ENCODE measurements at regions not wholly inside any gene's neighbourhood (a gene's known extent, or its start where the extent isn't known, plus 50 kb on each side); places are given as distances from the start of the nearest gene placed in this dataset.

DNA sequence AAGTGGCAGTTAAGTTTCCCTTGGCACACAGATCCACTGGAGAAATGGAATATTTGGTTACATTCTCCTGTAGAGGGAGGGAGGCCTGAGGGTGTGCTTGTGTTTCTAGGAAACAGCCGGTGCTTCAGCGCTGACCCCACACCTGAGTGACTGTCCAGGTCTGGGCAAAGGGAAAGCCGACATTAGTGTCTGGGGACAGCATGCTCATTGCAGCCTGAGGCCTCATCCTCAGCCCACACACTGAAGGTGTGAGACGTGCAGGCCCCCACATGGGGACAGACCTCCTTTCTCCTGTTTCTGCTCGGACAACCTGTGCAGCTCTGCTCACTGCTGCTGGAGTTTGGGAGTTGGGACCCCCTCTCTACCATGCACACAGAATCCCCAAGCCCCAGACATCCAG, 178.3 kb downstream of the ACKR3 start:
- Mint-ChIP-seq H3K36me3 (no peaks in the 10 kb centered on the region), H3K4me1 (no peaks in the 10 kb centered on the region), H3K9me3 (peaks cover 0 to 2% (median 0%) of the 10 kb centered on the region in 7 donors), H3K27ac (no peak overlapping the region), H3K4me3 (no peak overlapping the region), H3K27me3 (peaks cover 8% of the 10 kb centered on the region)
- ATAC-seq (ENCODE audit: low read depth in 2 of 2) (no peak), DNase-seq (no peak)
- Histone ChIP-seq H3K27me3 (ENCODE audit: control insufficient read depth, insufficient read depth, low read length) (no peaks in the 10 kb centered on the region), H3K4me3 (ENCODE audit: low read depth, low read length) (no peak overlapping the region), H3K9me3 (ENCODE audit: control insufficient read depth in 2 of 2, low read length in 2 of 2) (no peaks in the 10 kb centered on the region), H3K36me3 (ENCODE audit: control insufficient read depth, insufficient read depth, low read length) (no peaks in the 10 kb centered on the region), H3K4me1 (ENCODE audit: control insufficient read depth, insufficient read depth, low read length, poor library complexity, severe bottlenecking) (no peaks in the 10 kb centered on the region), H3K27ac (ENCODE audit: insufficient read depth, low read length, poor library complexity, severe bottlenecking) (no peak overlapping the region)

- Mint-ChIP-seq H3K9me3 (peaks cover 0 to 2% (median 0%) of the 10 kb centered on the region in 7 donors), H3K27ac (no peak overlapping the region), H3K4me3 (no peak overlapping the region), H3K27me3 (peaks cover 8% of the 10 kb centered on the region), H3K36me3 (no peaks in the 10 kb centered on the region), H3K4me1 (no peaks in the 10 kb centered on the region)
- ATAC-seq (ENCODE audit: low read depth in 2 of 2): no peak
- Histone ChIP-seq H3K27ac (ENCODE audit: insufficient read depth, low read length, poor library complexity, severe bottlenecking) (no peak overlapping the region), H3K9me3 (ENCODE audit: control insufficient read depth in 2 of 2, low read length in 2 of 2) (no peaks in the 10 kb centered on the region), H3K4me1 (ENCODE audit: control insufficient read depth, insufficient read depth, low read length, poor library complexity, severe bottlenecking) (no peaks in the 10 kb centered on the region), H3K4me3 (ENCODE audit: low read depth, low read length) (no peak overlapping the region), H3K36me3 (ENCODE audit: control insufficient read depth, insufficient read depth, low read length) (no peaks in the 10 kb centered on the region), H3K27me3 (ENCODE audit: control insufficient read depth, insufficient read depth, low read length) (no peaks in the 10 kb centered on the region)
- no peak for DNase-seq
Measured at GRCh38 chr2:236748385-236748784, 178.8 kb downstream of the ACKR3 start.

- Histone ChIP-seq H3K27ac (ENCODE audit: insufficient read depth, low read length, poor library complexity, severe bottlenecking) (no peak overlapping the region), H3K4me3 (ENCODE audit: low read depth, low read length) (no peak overlapping the region), H3K36me3 (ENCODE audit: control insufficient read depth, insufficient read depth, low read length) (no peaks in the 10 kb centered on the region), H3K27me3 (ENCODE audit: control insufficient read depth, insufficient read depth, low read length) (no peaks in the 10 kb centered on the region), H3K4me1 (ENCODE audit: control insufficient read depth, insufficient read depth, low read length, poor library complexity, severe bottlenecking) (no peaks in the 10 kb centered on the region), H3K9me3 (ENCODE audit: control insufficient read depth in 2 of 2, low read length in 2 of 2) (no peaks in the 10 kb centered on the region)
- Mint-ChIP-seq H3K9me3 (peaks cover 0 to 2% (median 0%) of the 10 kb centered on the region in 7 donors), H3K4me1 (no peaks in the 10 kb centered on the region), H3K27me3 (peaks cover 8% of the 10 kb centered on the region), H3K36me3 (no peaks in the 10 kb centered on the region), H3K4me3 (no peak overlapping the region), H3K27ac (no peak overlapping the region)
- ATAC-seq (ENCODE audit: low read depth in 2 of 2): no peak
- no peak for DNase-seq
Measured at GRCh38 chr2:236748801-236749200, 179.2 kb downstream of the ACKR3 start.

- Mint-ChIP-seq H3K4me1 (no peaks in the 10 kb centered on the region), H3K4me3 (no peak overlapping the region), H3K27me3 (peaks cover 6% of the 10 kb centered on the region), H3K36me3 (no peaks in the 10 kb centered on the region), H3K27ac (no peak overlapping the region), H3K9me3 (peaks cover 0 to 2% (median 0%) of the 10 kb centered on the region in 7 donors)
- no peak overlapping the region for H3K4me3 ChIP-seq (ENCODE audit: low read depth, low read length)
- no peak overlapping the region for H3K27ac ChIP-seq (ENCODE audit: insufficient read depth, low read length, poor library complexity, severe bottlenecking)
- ATAC-seq (ENCODE audit: low read depth in 2 of 2): no peak
- no peaks in the 10 kb centered on the region for H3K9me3 ChIP-seq (ENCODE audit: control insufficient read depth in 2 of 2, low read length in 2 of 2)
- H3K27me3 ChIP-seq (ENCODE audit: control insufficient read depth, insufficient read depth, low read length): no peaks in the 10 kb centered on the region
- no peaks in the 10 kb centered on the region for H3K4me1 ChIP-seq (ENCODE audit: control insufficient read depth, insufficient read depth, low read length, poor library complexity, severe bottlenecking)
- DNase-seq: no peak
- no peaks in the 10 kb centered on the region for H3K36me3 ChIP-seq (ENCODE audit: control insufficient read depth, insufficient read depth, low read length)
Measured at GRCh38 chr2:236749346-236749745, 179.7 kb downstream of the ACKR3 start.

GRCh38 chr2:236752096-236752495, 182.5 kb downstream of the ACKR3 start:
- H3K36me3 ChIP-seq (ENCODE audit: control insufficient read depth, insufficient read depth, low read length): no peaks in the 10 kb centered on the region
- H3K36me3 Mint-ChIP-seq: no peaks in the 10 kb centered on the region
- no peaks in the 10 kb centered on the region for H3K9me3 ChIP-seq (ENCODE audit: control insufficient read depth in 2 of 2, low read length in 2 of 2)
- DNase-seq (no peak), ATAC-seq (ENCODE audit: low read depth in 2 of 2) (no peak)
- H3K4me3 ChIP-seq (ENCODE audit: low read depth, low read length): no peak overlapping the region
- H3K4me1 Mint-ChIP-seq: no peaks in the 10 kb centered on the region
- H3K27me3 Mint-ChIP-seq: peaks cover 8% of the 10 kb centered on the region
- H3K4me3 Mint-ChIP-seq: no peak overlapping the region
- H3K27ac ChIP-seq (ENCODE audit: insufficient read depth, low read length, poor library complexity, severe bottlenecking): no peak overlapping the region
- H3K27me3 ChIP-seq (ENCODE audit: control insufficient read depth, insufficient read depth, low read length): no peaks in the 10 kb centered on the region
- H3K9me3 Mint-ChIP-seq: peaks cover 0 to 2% (median 0%) of the 10 kb centered on the region in 7 donors
- no peak overlapping the region for H3K27ac Mint-ChIP-seq
- no peaks in the 10 kb centered on the region for H3K4me1 ChIP-seq (ENCODE audit: control insufficient read depth, insufficient read depth, low read length, poor library complexity, severe bottlenecking)

GRCh38 chr2:236753606-236754270, 184.1 kb downstream of the ACKR3 start:
- no peaks in the 10 kb centered on the region for H3K4me1 ChIP-seq (ENCODE audit: control insufficient read depth, insufficient read depth, low read length, poor library complexity, severe bottlenecking)
- DNase-seq (no peak), ATAC-seq (ENCODE audit: low read depth in 2 of 2) (no peak)
- Mint-ChIP-seq H3K4me1 (no peaks in the 10 kb centered on the region), H3K27me3 (peaks cover 8% of the 10 kb centered on the region), H3K27ac (no peak overlapping the region), H3K9me3 (peaks cover 0 to 2% (median 0%) of the 10 kb centered on the region in 7 donors), H3K36me3 (no peaks in the 10 kb centered on the region), H3K4me3 (no peak overlapping the region)
- H3K36me3 ChIP-seq (ENCODE audit: control insufficient read depth, insufficient read depth, low read length): no peaks in the 10 kb centered on the region
- H3K4me3 ChIP-seq (ENCODE audit: low read depth, low read length): no peak overlapping the region
- no peak overlapping the region for H3K27ac ChIP-seq (ENCODE audit: insufficient read depth, low read length, poor library complexity, severe bottlenecking)
- no peaks in the 10 kb centered on the region for H3K27me3 ChIP-seq (ENCODE audit: control insufficient read depth, insufficient read depth, low read length)
- no peaks in the 10 kb centered on the region for H3K9me3 ChIP-seq (ENCODE audit: control insufficient read depth in 2 of 2, low read length in 2 of 2)

DNA sequence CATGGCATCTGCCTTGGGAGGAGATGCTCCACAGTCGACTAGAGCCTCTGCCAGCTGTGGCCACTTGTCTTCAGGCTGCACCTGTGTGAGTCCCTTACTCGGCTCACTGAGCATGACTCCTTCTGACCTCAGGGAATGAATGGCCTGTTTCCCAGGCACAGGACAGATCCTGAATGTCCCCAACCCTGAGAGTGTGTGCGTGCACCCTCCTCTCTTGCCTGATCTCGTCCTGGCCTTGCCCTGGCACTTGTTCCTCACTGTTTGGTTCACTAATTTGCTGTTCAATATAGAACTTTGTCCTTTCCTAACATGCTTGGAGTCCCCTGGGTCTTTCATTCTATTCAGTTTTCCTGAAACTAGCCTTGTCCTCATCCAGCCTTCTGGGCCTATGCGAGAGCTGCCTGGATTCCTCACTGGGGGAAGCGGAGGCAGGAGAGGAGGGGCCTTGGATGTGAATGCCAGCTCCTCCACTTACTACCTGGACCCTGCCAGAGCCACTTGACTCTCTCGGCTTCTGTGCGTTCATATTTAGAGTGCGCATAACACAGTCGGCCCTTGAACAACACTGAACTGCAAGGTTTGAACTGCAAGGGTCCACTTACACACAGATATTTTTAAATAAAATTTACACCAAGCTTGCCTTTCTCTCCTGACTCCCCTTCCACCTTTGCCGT, 184.8 kb downstream of the ACKR3 start:
- no peaks in the 10 kb centered on the region for H3K4me1 ChIP-seq (ENCODE audit: control insufficient read depth, insufficient read depth, low read length, poor library complexity, severe bottlenecking)
- H3K4me3 Mint-ChIP-seq: no peak overlapping the region
- DNase-seq (no peak), ATAC-seq (ENCODE audit: low read depth in 2 of 2) (no peak)
- no peaks in the 10 kb centered on the region for H3K4me1 Mint-ChIP-seq
- no peak overlapping the region for H3K27ac Mint-ChIP-seq
- peaks cover 0 to 2% (median 0%) of the 10 kb centered on the region in 7 donors for H3K9me3 Mint-ChIP-seq
- H3K9me3 ChIP-seq (ENCODE audit: control insufficient read depth in 2 of 2, low read length in 2 of 2): no peaks in the 10 kb centered on the region
- H3K27ac ChIP-seq (ENCODE audit: insufficient read depth, low read length, poor library complexity, severe bottlenecking): no peak overlapping the region
- H3K4me3 ChIP-seq (ENCODE audit: low read depth, low read length): no peak overlapping the region
- H3K36me3 Mint-ChIP-seq: no peaks in the 10 kb centered on the region
- H3K27me3 Mint-ChIP-seq: peaks cover 8% of the 10 kb centered on the region
- no peaks in the 10 kb centered on the region for H3K36me3 ChIP-seq (ENCODE audit: control insufficient read depth, insufficient read depth, low read length)
- no peaks in the 10 kb centered on the region for H3K27me3 ChIP-seq (ENCODE audit: control insufficient read depth, insufficient read depth, low read length)

Data from CD4-positive, CD25-positive, alpha-beta regulatory T cell (primary cell).